ENCODE measurements at regions not wholly inside any gene's neighbourhood (a gene's known extent, or its start where the extent isn't known, plus 50 kb on each side); places are given as distances from the start of the nearest gene placed in this dataset.

DNA sequence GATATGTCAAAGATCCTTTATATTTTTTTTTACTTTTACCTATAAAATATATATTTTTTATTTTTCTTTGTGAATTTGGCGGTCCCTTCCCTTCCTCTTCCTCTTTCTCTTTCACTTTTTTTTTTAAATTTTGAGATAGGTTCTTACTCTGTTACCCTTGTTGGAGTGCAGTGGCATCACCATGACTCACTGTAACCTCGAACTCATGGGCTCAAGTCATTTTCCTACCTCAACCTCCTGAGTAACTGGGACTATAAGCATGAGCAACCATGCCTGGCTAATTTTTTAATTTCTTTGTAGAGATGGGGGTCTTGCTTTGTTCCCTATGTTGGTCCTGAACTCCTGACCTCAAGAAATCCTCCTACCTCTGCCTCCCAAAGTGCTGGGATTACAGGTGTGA, 258.0 kb upstream of the CLINT1 start:
- TF ChIP-seq, protein P1, sequence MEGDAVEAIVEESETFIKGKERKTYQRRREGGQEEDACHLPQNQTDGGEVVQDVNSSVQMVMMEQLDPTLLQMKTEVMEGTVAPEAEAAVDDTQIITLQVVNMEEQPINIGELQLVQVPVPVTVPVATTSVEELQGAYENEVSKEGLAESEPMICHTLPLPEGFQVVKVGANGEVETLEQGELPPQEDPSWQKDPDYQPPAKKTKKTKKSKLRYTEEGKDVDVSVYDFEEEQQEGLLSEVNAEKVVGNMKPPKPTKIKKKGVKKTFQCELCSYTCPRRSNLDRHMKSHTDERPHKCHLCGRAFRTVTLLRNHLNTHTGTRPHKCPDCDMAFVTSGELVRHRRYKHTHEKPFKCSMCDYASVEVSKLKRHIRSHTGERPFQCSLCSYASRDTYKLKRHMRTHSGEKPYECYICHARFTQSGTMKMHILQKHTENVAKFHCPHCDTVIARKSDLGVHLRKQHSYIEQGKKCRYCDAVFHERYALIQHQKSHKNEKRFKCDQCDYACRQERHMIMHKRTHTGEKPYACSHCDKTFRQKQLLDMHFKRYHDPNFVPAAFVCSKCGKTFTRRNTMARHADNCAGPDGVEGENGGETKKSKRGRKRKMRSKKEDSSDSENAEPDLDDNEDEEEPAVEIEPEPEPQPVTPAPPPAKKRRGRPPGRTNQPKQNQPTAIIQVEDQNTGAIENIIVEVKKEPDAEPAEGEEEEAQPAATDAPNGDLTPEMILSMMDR (IDR thresholded peaks at IDR 0.05; ENCODE audit: low read length): no peak
- no peak for TF ChIP-seq EZH2 (IDR thresholded peaks at IDR 0.05; ENCODE audit: borderline replicate concordance, low read length)
